GM12891 (cell line): ENCODE measurements at regions not wholly inside any gene's neighbourhood (a gene's known extent, or its start where the extent isn't known, plus 50 kb on each side); places are given as distances from the start of the nearest gene placed in this dataset.
"Not testable (repeated sequence)": the region's sequence is repeated elsewhere in the genome, so short reads cannot be mapped to it uniquely, and the experiment has no call there.

ENCODE experiments used
- DNase-seq: peaks from one replicate; pipeline ENCODE4 v3.0.0; 2011; ENCODE audit warnings: low spot score; ENCODE audit not compliant: insufficient read length
- FAIRE-seq: peaks from 2 replicates; lab custom pipeline; 2011; peaks lifted over from hg19 to GRCh38; lab: Jason Lieb, UNC
- PAX5 ChIP-seq: IDR thresholded peaks from 2 replicates; pipeline ENCODE4 v1.6.1; 2011; ENCODE audit warnings: low read length, moderate library complexity, mild to moderate bottlenecking; ENCODE audit not compliant: insufficient read depth, severe bottlenecking
- POLR2A ChIP-seq: IDR thresholded peaks from 2 replicates; pipeline ENCODE4 v1.6.1; 2011; ENCODE audit warnings: low read depth, low read length, control low read depth
- POLR2AphosphoS5 ChIP-seq: IDR thresholded peaks from 2 replicates; pipeline ENCODE4 v1.6.1; 2011; ENCODE audit warnings: low read depth, low read length, control low read depth
- POU2F2 ChIP-seq: IDR thresholded peaks from 2 replicates; pipeline ENCODE4 v1.6.1; 2011; ENCODE audit warnings: low read depth, mild to moderate bottlenecking, control low read depth, low read length, moderate library complexity
- SPI1 ChIP-seq: IDR thresholded peaks from 2 replicates; pipeline ENCODE4 v1.6.1; 2011; ENCODE audit warnings: low read depth, low read length, control low read depth
- TAF1 ChIP-seq: IDR thresholded peaks from 2 replicates; pipeline ENCODE4 v1.6.1; 2011; ENCODE audit warnings: low read depth, low read length, control low read depth

GRCh38 chr6:166253778-166254204, 54.4 kb downstream of the PRR18 start:
- TF ChIP-seq POU2F2 (no peak), SPI1 (no peak), POLR2AphosphoS5 (no peak), TAF1 (no peak), POLR2A (no peak), PAX5 (no peak)
- peak; percentile 72 for FAIRE-seq
- no peak for DNase-seq

DNA sequence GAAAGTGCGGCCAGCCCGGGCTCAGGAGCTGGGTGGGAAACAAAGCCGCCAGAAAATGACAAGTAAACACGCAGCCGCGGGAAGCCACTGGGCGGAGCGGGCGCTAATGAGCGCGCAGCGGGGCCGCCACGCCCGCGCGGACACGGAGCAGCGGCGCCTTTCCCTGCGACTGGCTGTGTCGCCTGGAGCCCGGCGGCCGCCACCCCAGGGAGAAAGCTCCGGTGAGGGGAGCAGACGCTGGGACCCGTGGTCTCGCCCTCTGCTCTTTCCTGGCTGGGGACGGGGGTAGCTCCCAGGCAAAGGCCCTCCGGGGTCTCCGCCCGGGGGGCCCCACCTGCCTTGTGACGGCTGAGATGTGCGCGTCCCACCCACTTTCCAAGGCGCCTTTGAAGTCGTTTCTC, 54.9 kb downstream of the PRR18 start:
- FAIRE-seq: no peak
- TF ChIP-seq SPI1 (no peak), POLR2AphosphoS5 (no peak), PAX5 (no peak), POU2F2 (no peak)
- DNase-seq: no peak

DNA sequence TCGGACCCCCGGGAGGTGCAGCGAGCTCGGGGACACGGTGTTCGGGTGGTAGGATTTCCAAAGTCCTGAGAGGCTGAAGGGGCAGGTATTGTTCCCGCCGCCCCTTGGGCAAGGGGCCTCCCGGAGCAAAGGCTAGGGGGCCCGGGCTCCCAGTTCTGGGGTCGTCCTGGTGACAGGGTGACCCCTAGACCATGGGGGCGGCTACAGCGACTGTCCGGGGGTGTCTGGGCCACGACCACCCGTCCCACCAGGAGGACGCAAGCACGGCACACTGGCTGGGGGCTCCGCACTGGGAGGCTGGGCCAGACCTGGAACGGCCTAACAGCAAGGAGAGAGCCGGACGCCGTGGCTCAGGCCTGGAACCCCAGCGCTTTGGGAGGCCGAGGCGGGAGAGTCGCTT, 55.6 kb downstream of the PRR18 start:
- no peak for FAIRE-seq
- no peak for DNase-seq
- TF ChIP-seq PAX5 (no peak), TAF1 (no peak), SPI1 (no peak), POU2F2 (no peak), POLR2AphosphoS5 (no peak), POLR2A (no peak)

GRCh38 chr6:166251655-166252054, 56.5 kb downstream of the PRR18 start:
- DNase-seq (no peak), FAIRE-seq (peak; percentile 5)
- no peak for TF ChIP-seq POU2F2
- no peak for TF ChIP-seq POLR2AphosphoS5
- TF ChIP-seq TAF1: no peak
- no peak for TF ChIP-seq SPI1
- TF ChIP-seq PAX5: no peak
- TF ChIP-seq POLR2A: no peak

GRCh38 chr6:166251211-166251610, 57.0 kb downstream of the PRR18 start:
- no peak for FAIRE-seq
- no peak for DNase-seq
- TF ChIP-seq TAF1 (no peak), PAX5 (no peak), POU2F2 (no peak), POLR2AphosphoS5 (no peak), SPI1 (no peak), POLR2A (no peak)

DNA sequence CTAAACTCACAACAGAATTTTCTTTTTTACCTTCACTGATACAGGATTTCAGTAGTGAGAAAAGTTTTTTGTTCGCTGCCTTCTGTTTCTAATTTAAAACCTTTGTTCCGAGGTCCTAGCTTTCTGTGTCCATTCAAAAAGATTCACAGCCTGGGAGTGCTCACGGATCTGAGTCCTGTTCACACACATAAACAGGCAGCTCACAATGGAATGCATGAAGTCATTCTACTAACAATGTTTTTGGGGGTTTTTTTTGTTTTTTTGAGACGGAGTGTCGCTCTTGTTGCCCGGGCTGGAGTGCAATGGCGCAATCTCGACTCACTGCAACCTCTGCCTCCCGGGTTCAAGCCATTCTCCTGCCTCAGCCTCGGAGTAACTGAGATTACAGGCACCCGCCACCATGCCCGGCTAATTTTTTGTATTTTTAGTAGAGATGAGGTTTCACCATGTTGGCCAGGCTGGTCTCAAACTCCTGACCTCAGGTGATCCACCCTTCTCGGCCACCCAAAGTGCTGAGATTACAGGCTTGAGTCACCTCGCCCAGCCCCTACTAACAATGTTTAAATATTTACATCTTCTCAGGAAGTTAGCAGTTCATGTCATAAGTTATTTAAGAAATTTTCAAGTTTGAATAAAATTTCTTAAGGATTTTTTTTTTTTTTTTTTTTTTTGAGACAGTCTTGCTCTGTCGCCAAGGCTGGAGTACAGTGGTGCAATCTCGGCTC, 59.0 kb downstream of the PRR18 start:
- DNase-seq, FAIRE-seq: not testable (repeated sequence)

- no peak for TF ChIP-seq POLR2AphosphoS5
- TF ChIP-seq POLR2A: no peak
- no peak for TF ChIP-seq TAF1
- no peak for TF ChIP-seq SPI1
- TF ChIP-seq POU2F2: no peak
- no peak for TF ChIP-seq PAX5
Measured at GRCh38 chr6:166245148-166245547, 63.0 kb downstream of the PRR18 start.

DNA sequence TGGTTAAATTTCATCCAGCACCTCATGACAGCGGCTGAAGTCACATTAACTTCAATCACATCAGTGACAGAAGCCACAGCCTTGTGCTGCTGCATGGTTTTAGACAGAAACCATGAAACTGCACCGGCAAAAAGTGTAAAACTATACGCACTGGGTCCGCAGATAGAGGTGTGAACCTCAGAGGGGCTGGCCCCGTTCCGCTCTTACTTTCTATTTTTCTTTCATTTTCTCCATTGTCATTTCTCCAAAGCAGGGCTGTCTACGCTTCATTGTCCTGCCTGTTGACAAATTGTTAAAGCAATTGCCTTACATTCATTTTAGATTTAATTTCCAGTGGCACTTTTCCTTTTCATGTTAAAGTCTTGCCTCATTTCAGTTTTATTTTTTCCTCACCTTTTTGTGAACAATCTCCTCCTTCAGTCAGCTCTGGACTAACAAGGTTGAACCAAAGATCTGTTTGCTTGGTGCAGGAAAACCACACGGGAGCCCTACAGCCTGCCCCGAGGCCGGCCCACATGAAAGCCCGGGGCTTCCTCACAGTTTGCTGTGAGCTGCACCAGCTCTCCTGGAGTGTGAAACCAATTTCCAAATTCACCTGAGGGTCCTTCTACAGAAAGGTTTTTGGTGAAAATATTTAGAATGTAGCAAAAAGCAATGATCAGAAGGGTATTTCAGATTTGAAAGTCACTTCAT, 63.7 kb downstream of the PRR18 start:
- TF ChIP-seq POLR2AphosphoS5 (no peak), PAX5 (no peak), POLR2A (no peak), TAF1 (no peak; the same call in 1 of the 2 replicates), SPI1 (no peak), POU2F2 (no peak)
- FAIRE-seq (peak; percentile 75), DNase-seq (no peak)

More at GRCh38 chr6:166245148-166245547, 63.0 kb downstream of the PRR18 start:
- no peak for DNase-seq
- peak; percentile 64 for FAIRE-seq

- DNase-seq: no peak
- FAIRE-seq: no peak
- no peak for TF ChIP-seq POU2F2
- TF ChIP-seq SPI1: no peak
- TF ChIP-seq TAF1: no peak
Measured at GRCh38 chr6:166242888-166243287, 65.3 kb downstream of the PRR18 start.
